IMR-90 (cell line): ENCODE measurements at regions not wholly inside any gene's neighbourhood (a gene's known extent, or its start where the extent isn't known, plus 50 kb on each side); places are given as distances from the start of the nearest gene placed in this dataset.
"Not testable (repeated sequence)": the region's sequence is repeated elsewhere in the genome, so short reads cannot be mapped to it uniquely, and the experiment has no call there.

Experiments
- ATAC-seq: fragments of 200-7000 bp; cut with Tn5 transposase; 2 replicates; pipeline ENCODE4 v1.9.1; 2020; ENCODE audit warnings: low read depth, mild to moderate bottlenecking, moderate library complexity
- BruUV-seq: library from RNA; stranded (reverse); fragments of 400-500 nt; replicated peaks from 2 replicates; lab custom pipeline; 2021; lab: Mats Ljungman, UMichigan
- CTCF ChIA-PET: fragments of 300-600 bp; formaldehyde crosslinking; extraction: SDS; loops from one replicate; lab custom pipeline; 2021; ENCODE audit warnings: antibody characterized with exemption; lab: Yijun Ruan, JAX
- POLR2A ChIA-PET: fragments of 300-600 bp; sonication (Branson Sonifier 250); formaldehyde crosslinking; loops from one replicate; lab custom pipeline; 2022; ENCODE audit warnings: antibody characterized with exemption; ENCODE audit not compliant: unreplicated experiment; lab: Charles Lee
- DNase-seq: peaks from one replicate; pipeline ENCODE4 v3.0.0; 2013
- H2AFZ ChIP-seq: replicated peaks from 2 replicates; pipeline ENCODE3; 2013; ENCODE audit warnings: low read length, mild to moderate bottlenecking; ENCODE audit not compliant: poor library complexity
- H2AK5ac ChIP-seq: 2 replicates; pipeline ENCODE4 v1.6.1; 2013; ENCODE audit warnings: low read depth, low read length, inconsistent platforms
- H2AK9ac ChIP-seq: replicated peaks from 2 replicates; pipeline ENCODE3; 2013; ENCODE audit warnings: mild to moderate bottlenecking, low read depth, low read length, moderate library complexity; ENCODE audit not compliant: poor library complexity
- H2BK120ac ChIP-seq: 2 replicates; pipeline ENCODE4 v1.6.1; 2013; ENCODE audit warnings: low read depth, low read length, inconsistent platforms
- H2BK15ac ChIP-seq: 3 replicates; pipeline ENCODE4 v1.6.1; 2013; ENCODE audit warnings: low read depth, low read length, inconsistent platforms
- H2BK20ac ChIP-seq: 2 replicates; pipeline ENCODE4 v1.6.1; 2013; ENCODE audit warnings: low read depth, mild to moderate bottlenecking, inconsistent platforms, low read length, moderate library complexity
- H2BK5ac ChIP-seq: 2 replicates; pipeline ENCODE4 v1.6.1; 2013; ENCODE audit warnings: mild to moderate bottlenecking, low read depth, low read length, inconsistent platforms; ENCODE audit not compliant: poor library complexity, severe bottlenecking
- H3K14ac ChIP-seq: replicated peaks from 2 replicates; pipeline ENCODE4 v1.6.1; 2013; ENCODE audit warnings: low read depth, low read length, inconsistent platforms
- H3K18ac ChIP-seq: 2 replicates; pipeline ENCODE4 v1.6.1; 2013; ENCODE audit warnings: low read depth, low read length, control low read depth
- H3K23ac ChIP-seq: 2 replicates; pipeline ENCODE4 v1.6.1; 2013; ENCODE audit warnings: low read depth, low read length, inconsistent platforms
- H3K27ac ChIP-seq: 2 replicates; pipeline ENCODE4 v1.5.1; 2013; ENCODE audit warnings: mild to moderate bottlenecking, control low read depth, low read length; ENCODE audit not compliant: insufficient read depth
- H3K27me3 ChIP-seq: 2 replicates; pipeline ENCODE4 v1.6.1; 2013; ENCODE audit warnings: low read length; ENCODE audit not compliant: control insufficient read depth, insufficient read depth
- H3K36me3 ChIP-seq: 2 replicates; pipeline ENCODE4 v1.6.1; 2013; ENCODE audit warnings: low read length, mixed read lengths; ENCODE audit not compliant: control insufficient read depth, insufficient read depth
- H3K4ac ChIP-seq: 2 replicates; pipeline ENCODE4 v1.6.1; 2013; ENCODE audit warnings: low read depth, low read length, inconsistent platforms
- H3K4me1 ChIP-seq: 2 replicates; pipeline ENCODE4 v1.6.1; 2013; ENCODE audit warnings: low read length, mixed read lengths; ENCODE audit not compliant: control insufficient read depth, insufficient read depth
- H3K4me2 ChIP-seq: 2 replicates; pipeline ENCODE4 v1.6.1; 2013; ENCODE audit warnings: low read depth, mild to moderate bottlenecking, control low read depth, low read length, moderate library complexity
- H3K4me3 ChIP-seq: 2 replicates; pipeline ENCODE4 v1.5.1; 2013; ENCODE audit warnings: low read depth, mild to moderate bottlenecking, control low read depth, low read length, moderate library complexity; ENCODE audit not compliant: insufficient read depth
- H3K56ac ChIP-seq: 2 replicates; pipeline ENCODE4 v1.6.1; 2013; ENCODE audit warnings: low read length, inconsistent platforms; ENCODE audit not compliant: insufficient read depth; ENCODE audit errors: extremely low read depth
- H3K79me1 ChIP-seq, 2 experiments: 2 replicates each; pipeline ENCODE4 v1.6.1; 2013; ENCODE audit warnings: low read length in 2 of 2, inconsistent platforms in 1 of 2, low read depth in 1 of 2
- H3K9ac ChIP-seq: 2 replicates; pipeline ENCODE4 v1.6.1; 2013; ENCODE audit warnings: low read depth, low read length, control low read depth
- H3K9me1 ChIP-seq: 2 replicates; pipeline ENCODE4 v1.6.1; 2013; ENCODE audit warnings: low read length, inconsistent platforms; ENCODE audit not compliant: insufficient read depth
- H3K9me3 ChIP-seq: 2 replicates; pipeline ENCODE4 v1.6.1; 2013; ENCODE audit warnings: low read length; ENCODE audit not compliant: control insufficient read depth, insufficient read depth
- H4K20me1 ChIP-seq: 2 replicates; pipeline ENCODE4 v1.6.1; 2013; ENCODE audit warnings: low read length, inconsistent platforms; ENCODE audit not compliant: insufficient read depth
- H4K5ac ChIP-seq: 2 replicates; pipeline ENCODE4 v1.6.1; 2013; ENCODE audit warnings: mild to moderate bottlenecking, low read depth, low read length, control low read depth
- H4K8ac ChIP-seq, 2 experiments: 2 replicates each; pipeline ENCODE4 v1.6.1; 2013; ENCODE audit warnings: low read depth in 2 of 2, low read length in 2 of 2, control low read depth in 1 of 2, inconsistent platforms in 1 of 2
- H4K91ac ChIP-seq: 2 replicates; pipeline ENCODE4 v1.6.1; 2013; ENCODE audit warnings: low read depth, low read length, inconsistent platforms; ENCODE audit not compliant: insufficient read depth
- CTCF ChIP-seq: conservative IDR thresholded peaks from 2 replicates; pipeline ENCODE4 v1.5.1; 2012; ENCODE audit warnings: mild to moderate bottlenecking, low read depth, low read length, improper control_type of control experiment
- FOS ChIP-seq: fragments of 150-350 bp; IDR thresholded peaks from 2 replicates; pipeline ENCODE4 v1.6.1; 2016; ENCODE audit warnings: low read depth, low read length
- MXI1 ChIP-seq: IDR thresholded peaks from 2 replicates; pipeline ENCODE4 v1.6.1; 2012; ENCODE audit warnings: low read depth, mild to moderate bottlenecking, low read length, moderate library complexity, borderline replicate concordance
- RAD21 ChIP-seq: IDR thresholded peaks from 2 replicates; pipeline ENCODE4 v1.6.1; 2012; ENCODE audit warnings: low read length, improper control_type of control experiment
- SMC3 ChIP-seq: fragments of 150-350 bp; IDR thresholded peaks from 2 replicates; pipeline ENCODE4 v1.6.1; 2016; ENCODE audit warnings: low read depth, mild to moderate bottlenecking, antibody characterized with exemption, low read length, moderate library complexity
- WGBS, 2 experiments: methylation state at CpG; one replicate each; pipeline versions ENCODE4 v1.1.5 to v1.1.7; 2013; ENCODE audit warnings: missing lambda C conversion rate in 2 of 2; ENCODE audit not compliant: insufficient read length in 1 of 2; ENCODE audit errors: extremely low coverage in 2 of 2; 5-methylcytosine and 5-hydroxymethylcytosine counted together
- dilution Hi-C: fragments of 300-500 bp; cut with HindIII; formaldehyde crosslinking; loops from one replicate; pipeline ENCODE4 v1.14.3; 2018; ENCODE audit warnings: low sequenced_read_pairs; ENCODE audit not compliant: unreplicated experiment
- in situ Hi-C: fragments of 300-500 bp; cut with MboI; formaldehyde crosslinking; loops from 3 replicates; pipeline ENCODE4 v1.14.3; 2019; ENCODE audit warnings: low sequenced_read_pairs, inconsistent platforms, mixed read lengths
- intact Hi-C: fragments of 100-400 bp; cut with micrococcal nuclease; formaldehyde crosslinking; loops from 2 replicates; pipeline ENCODE4 v1.10.0; 2022

GRCh38 chr10:6678211-6678803 is 98.2 kb upstream of the PRKCQ start:
- H4K5ac ChIP-seq = no peak overlapping the region
- H3K79me1 ChIP-seq = no peaks in the 10 kb centered on the region
- H3K27ac ChIP-seq = no peak overlapping the region
- no peak overlapping the region for H3K18ac ChIP-seq
- H3K4me3 ChIP-seq = no peak overlapping the region
- WGBS, 2 experiments = no CpG with 5 or more reads among the region's 9 CpGs
- no peak overlapping the region for H2AK9ac ChIP-seq
- intact Hi-C loops (loop anchor here (10.0 kb wide), 1 partner anchor 246 kb away; no protein-coding TSS in a partner anchor), in situ Hi-C loops (no loop called here), dilution Hi-C loops (loop anchor here (25.0 kb wide), 1 partner anchor 734 kb away; the partner anchor contains the start of gene SFMBT2)
- H3K56ac ChIP-seq = no peak overlapping the region
- H3K4me2 ChIP-seq = no peak overlapping the region
- no peak overlapping the region for H2BK15ac ChIP-seq
- CTCF ChIA-PET = interaction anchor here (0.9 to 1.0 kb wide), 2 partner anchors 17 to 590 kb away, joined by 3 read pairs; no protein-coding TSS in a partner anchor
- no peak overlapping the region for H3K4ac ChIP-seq
- no peak overlapping the region for H2BK120ac ChIP-seq
- H3K14ac ChIP-seq = no peak overlapping the region
- H4K91ac ChIP-seq = no peak overlapping the region
- no peaks in the 10 kb centered on the region for H3K9me3 ChIP-seq
- no peaks in the 10 kb centered on the region for H3K4me1 ChIP-seq
- DNase-seq (peak; percentile 29), ATAC-seq (peak; percentile 63; the same call in 1 of the 2 replicates)
- no peaks in the 10 kb centered on the region for H3K9me1 ChIP-seq
- H2AK5ac ChIP-seq = no peak overlapping the region
- H2BK5ac ChIP-seq = no peak overlapping the region
- TF ChIP-seq FOS = no peak
- peak; percentile 56 for TF ChIP-seq RAD21
- TF ChIP-seq CTCF = peak; percentile 57
- TF ChIP-seq SMC3 = peak; percentile 51
- TF ChIP-seq MXI1 = no peak
- no peak overlapping the region for H3K9ac ChIP-seq
- no peak overlapping the region for H4K8ac ChIP-seq
- no peak overlapping the region for H3K23ac ChIP-seq
- H4K20me1 ChIP-seq = no peaks in the 10 kb centered on the region
- no peak overlapping the region for H2AFZ ChIP-seq
- H2BK20ac ChIP-seq = no peak overlapping the region; the same call in 1 of the 2 replicates
- no peaks in the 10 kb centered on the region for H3K36me3 ChIP-seq
- POLR2A ChIA-PET = no interaction called here
- BruUV-seq = no TSS peak
- no peaks in the 10 kb centered on the region for H3K27me3 ChIP-seq

GRCh38 chr10:6677129-6677528 is 97.1 kb upstream of the PRKCQ start:
- H3K9me3 ChIP-seq, H3K9me1 ChIP-seq, ATAC-seq, BruUV-seq, H2BK120ac ChIP-seq, H3K4me1 ChIP-seq, H2AFZ ChIP-seq, H3K4me3 ChIP-seq, H4K5ac ChIP-seq, H3K23ac ChIP-seq, H3K27ac ChIP-seq, H3K4ac ChIP-seq, H3K9ac ChIP-seq, H2AK5ac ChIP-seq, H4K8ac ChIP-seq, CTCF ChIA-PET, H2BK15ac ChIP-seq, DNase-seq, H3K79me1 ChIP-seq, in situ Hi-C loops, H3K18ac ChIP-seq, POLR2A ChIA-PET, H3K56ac ChIP-seq, H3K36me3 ChIP-seq, H2BK20ac ChIP-seq, H3K14ac ChIP-seq, H4K20me1 ChIP-seq, H3K27me3 ChIP-seq, H2BK5ac ChIP-seq, H2AK9ac ChIP-seq, H3K4me2 ChIP-seq, H4K91ac ChIP-seq: not testable (repeated sequence)
- dilution Hi-C loops (loop anchor here (25.0 kb wide), 1 partner anchor 735 kb away; the partner anchor contains the start of gene SFMBT2), intact Hi-C loops (loop anchor here (10.0 kb wide), 1 partner anchor 248 kb away; no protein-coding TSS in a partner anchor)
- WGBS, 2 experiments = no CpG with 5 or more reads among the region's 5 CpGs
